ENCODE measurements at regions not wholly inside any gene's neighbourhood (a gene's known extent, or its start where the extent isn't known, plus 50 kb on each side); places are given as distances from the start of the nearest gene placed in this dataset.

- TF ChIP-seq CTCF (conservative IDR thresholded peaks at IDR 0.05; ENCODE audit: low read depth in 2 of 2) = no peak
- no peak for TF ChIP-seq POLR2AphosphoS5 (IDR thresholded peaks at IDR 0.05; ENCODE audit: low read depth)
- no peak for TF ChIP-seq ZNF331 (CRISPR knock-in tag; IDR thresholded peaks at IDR 0.05; ENCODE audit: low read depth)
- TF ChIP-seq EZH2phosphoT487 (IDR thresholded peaks at IDR 0.05; ENCODE audit: unreplicated experiment) = no peak
Measured at GRCh38 chr2:88865801-88866371, 174.4 kb downstream of the RPIA start.
